ENCODE measurements at regions not wholly inside any gene's neighbourhood (a gene's known extent, or its start where the extent isn't known, plus 50 kb on each side); places are given as distances from the start of the nearest gene placed in this dataset.

DNA sequence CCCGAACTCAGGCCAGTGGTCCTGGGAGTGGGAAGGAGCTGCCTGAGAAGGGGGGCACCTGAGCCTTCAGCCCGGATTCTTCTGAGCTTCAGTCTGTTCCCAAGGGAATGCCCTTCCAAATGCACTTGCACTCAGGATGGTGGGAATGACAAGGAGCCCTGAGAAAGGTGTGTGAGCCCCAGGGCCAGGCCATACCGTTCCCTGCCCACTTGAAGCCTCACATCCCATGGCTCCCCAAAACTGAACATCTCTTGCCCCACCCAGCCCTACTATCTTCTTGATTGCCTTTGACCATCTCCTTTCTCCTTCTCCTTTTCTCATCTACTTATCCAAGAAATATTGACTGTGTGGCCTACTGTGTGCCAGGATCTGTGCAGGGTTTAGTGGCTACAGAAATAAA, 84.4 kb upstream of the HSPA9 start:
- peaks cover 16% of the 10 kb centered on the region for H3K4me1 ChIP-seq (replicated peaks; ENCODE audit: insufficient read depth)
- peaks cover 3% of the 10 kb centered on the region; the same call in 1 of the 2 replicates for H3F3A ChIP-seq (ENCODE audit: insufficient read depth, low read depth)
- H3K27me3 ChIP-seq (ENCODE audit: insufficient read depth, low read depth) = no peaks in the 10 kb centered on the region
- DNase-seq = no peak
- ChIA-PET CTCF (no interaction called here), POLR2A (ENCODE audit: unreplicated experiment) (interaction anchor here (0.6 kb wide), 1 partner anchor 66 kb away, joined by 3 read pairs; no protein-coding TSS in a partner anchor)
- no peaks in the 10 kb centered on the region for H3K36me3 ChIP-seq (ENCODE audit: low read depth)
- H4K20me1 ChIP-seq (ENCODE audit: insufficient read depth) = no peaks in the 10 kb centered on the region
- no peaks in the 10 kb centered on the region for H3K9me3 ChIP-seq (ENCODE audit: insufficient read depth, low read depth)
- no TSS peak for BruUV-seq (replicated peaks)
- no peaks in the 10 kb centered on the region for H3K9me2 ChIP-seq (ENCODE audit: insufficient read depth)
- no peak overlapping the region for H3K4me2 ChIP-seq
- no peak overlapping the region for H3K4me3 ChIP-seq
- H3K79me2 ChIP-seq (ENCODE audit: low read depth) = no peaks in the 10 kb centered on the region
- intact Hi-C loops (cut with micrococcal nuclease; ENCODE audit: unreplicated experiment) = no loop called here
- TF ChIP-seq, protein P1, sequence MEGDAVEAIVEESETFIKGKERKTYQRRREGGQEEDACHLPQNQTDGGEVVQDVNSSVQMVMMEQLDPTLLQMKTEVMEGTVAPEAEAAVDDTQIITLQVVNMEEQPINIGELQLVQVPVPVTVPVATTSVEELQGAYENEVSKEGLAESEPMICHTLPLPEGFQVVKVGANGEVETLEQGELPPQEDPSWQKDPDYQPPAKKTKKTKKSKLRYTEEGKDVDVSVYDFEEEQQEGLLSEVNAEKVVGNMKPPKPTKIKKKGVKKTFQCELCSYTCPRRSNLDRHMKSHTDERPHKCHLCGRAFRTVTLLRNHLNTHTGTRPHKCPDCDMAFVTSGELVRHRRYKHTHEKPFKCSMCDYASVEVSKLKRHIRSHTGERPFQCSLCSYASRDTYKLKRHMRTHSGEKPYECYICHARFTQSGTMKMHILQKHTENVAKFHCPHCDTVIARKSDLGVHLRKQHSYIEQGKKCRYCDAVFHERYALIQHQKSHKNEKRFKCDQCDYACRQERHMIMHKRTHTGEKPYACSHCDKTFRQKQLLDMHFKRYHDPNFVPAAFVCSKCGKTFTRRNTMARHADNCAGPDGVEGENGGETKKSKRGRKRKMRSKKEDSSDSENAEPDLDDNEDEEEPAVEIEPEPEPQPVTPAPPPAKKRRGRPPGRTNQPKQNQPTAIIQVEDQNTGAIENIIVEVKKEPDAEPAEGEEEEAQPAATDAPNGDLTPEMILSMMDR (conservative IDR thresholded peaks at IDR 0.05) = no peak
- TF ChIP-seq EZH2 (IDR thresholded peaks at IDR 0.05; ENCODE audit: low read depth) = no peak
- H3K27ac ChIP-seq = no peak overlapping the region
- H2AFZ ChIP-seq = no peak overlapping the region

DNA sequence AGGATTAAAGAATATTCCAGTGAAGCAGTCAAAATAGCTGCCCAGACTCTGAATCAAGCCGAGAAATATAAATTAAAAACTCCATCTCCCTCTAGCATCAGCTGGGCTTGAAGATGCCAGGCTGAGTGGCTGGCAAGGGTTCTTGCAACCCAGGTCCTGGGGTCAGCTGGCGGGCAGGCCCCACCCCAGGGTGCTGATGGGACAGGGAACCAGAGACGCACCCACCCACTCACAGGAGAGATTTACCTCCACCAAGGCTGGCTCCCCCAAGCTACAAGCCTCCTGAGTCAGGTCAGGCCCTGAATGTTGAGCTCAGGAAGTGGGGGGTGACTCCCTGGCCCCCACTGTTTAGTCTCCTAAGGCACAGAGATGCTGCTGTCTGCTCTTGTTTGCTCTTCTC, 83.9 kb upstream of the HSPA9 start:
- CTCF ChIA-PET = no interaction called here
- BruUV-seq (replicated peaks) = no TSS peak
- TF ChIP-seq, protein P1 (conservative IDR thresholded peaks at IDR 0.05) = no peak
- TF ChIP-seq EZH2 (IDR thresholded peaks at IDR 0.05; ENCODE audit: low read depth) = no peak

DNA sequence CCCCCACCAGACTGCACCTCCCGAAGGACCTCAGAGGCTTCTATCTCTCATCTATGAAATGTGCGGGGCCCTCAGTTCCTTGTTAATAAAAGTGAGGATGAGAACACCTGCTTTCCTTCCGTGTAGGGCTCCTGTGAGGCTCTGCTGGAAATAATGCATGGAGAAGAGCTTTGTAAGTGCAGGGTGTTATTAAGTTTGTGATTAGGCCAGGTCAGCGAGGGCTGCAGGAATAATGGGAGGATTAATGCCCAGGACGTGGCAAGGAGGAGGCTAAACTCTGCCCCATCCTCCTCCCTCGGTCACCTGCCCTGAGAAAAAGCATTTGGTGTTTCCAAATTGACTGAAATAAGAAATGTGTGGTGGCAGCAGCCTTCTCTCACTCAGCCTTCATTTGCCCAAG, 83.5 kb upstream of the HSPA9 start:
- DNase-seq = no peak
- TF ChIP-seq, protein P1 (conservative IDR thresholded peaks at IDR 0.05) = no peak
- no peak for TF ChIP-seq EZH2 (IDR thresholded peaks at IDR 0.05; ENCODE audit: low read depth)
- no TSS peak for BruUV-seq (replicated peaks)
- no peaks in the 10 kb centered on the region for H3K9me2 ChIP-seq (ENCODE audit: insufficient read depth)
- no peaks in the 10 kb centered on the region for H3K9me3 ChIP-seq (ENCODE audit: insufficient read depth, low read depth)
- H3K4me1 ChIP-seq (replicated peaks; ENCODE audit: insufficient read depth) = peaks cover 25% of the 10 kb centered on the region
- no peak overlapping the region for H3K27ac ChIP-seq
- intact Hi-C loops (cut with micrococcal nuclease; ENCODE audit: unreplicated experiment) = no loop called here
- H2AFZ ChIP-seq = no peak overlapping the region
- ChIA-PET POLR2A (ENCODE audit: unreplicated experiment) (no interaction called here), CTCF (no interaction called here)
- peaks cover 5% of the 10 kb centered on the region; the same call in 1 of the 2 replicates for H3F3A ChIP-seq (ENCODE audit: insufficient read depth, low read depth)
- no peak overlapping the region for H3K4me3 ChIP-seq
- H3K79me2 ChIP-seq (ENCODE audit: low read depth) = no peaks in the 10 kb centered on the region
- no peaks in the 10 kb centered on the region for H3K36me3 ChIP-seq (ENCODE audit: low read depth)
- H3K27me3 ChIP-seq (ENCODE audit: insufficient read depth, low read depth) = no peaks in the 10 kb centered on the region
- H3K4me2 ChIP-seq = no peak overlapping the region
- no peaks in the 10 kb centered on the region for H4K20me1 ChIP-seq (ENCODE audit: insufficient read depth)

More for the DNA sequence above, 83.9 kb upstream of the HSPA9 start:
- Histone ChIP-seq H3K4me1 (replicated peaks; ENCODE audit: insufficient read depth) (peaks cover 21% of the 10 kb centered on the region), H4K20me1 (ENCODE audit: insufficient read depth) (no peaks in the 10 kb centered on the region), H3K36me3 (ENCODE audit: low read depth) (no peaks in the 10 kb centered on the region), H3K4me2 (no peak overlapping the region), H2AFZ (no peak overlapping the region), H3K27me3 (ENCODE audit: insufficient read depth, low read depth) (no peaks in the 10 kb centered on the region), H3K9me3 (ENCODE audit: insufficient read depth, low read depth) (no peaks in the 10 kb centered on the region), H3K27ac (no peak overlapping the region), H3K79me2 (ENCODE audit: low read depth) (no peaks in the 10 kb centered on the region), H3K9me2 (ENCODE audit: insufficient read depth) (no peaks in the 10 kb centered on the region), H3K4me3 (no peak overlapping the region), H3F3A (ENCODE audit: insufficient read depth, low read depth) (peaks cover 5% of the 10 kb centered on the region; the same call in 1 of the 2 replicates)
- no peak for DNase-seq
- intact Hi-C loops (cut with micrococcal nuclease; ENCODE audit: unreplicated experiment) = no loop called here
- POLR2A ChIA-PET (ENCODE audit: unreplicated experiment) = interaction anchor here (0.6 kb wide), 1 partner anchor 67 kb away, joined by 3 read pairs; no protein-coding TSS in a partner anchor

All from PC-9 (cell line).